HG03520 (cell line): ENCODE measurements at regions not wholly inside any gene's neighbourhood (a gene's known extent, or its start where the extent isn't known, plus 50 kb on each side); places are given as distances from the start of the nearest gene placed in this dataset.
"Not testable (repeated sequence)": the region's sequence is repeated elsewhere in the genome, so short reads cannot be mapped to it uniquely, and the experiment has no call there.

ENCODE experiments used
- ATAC-seq: cut with Tn5 transposase; IDR thresholded peaks from one replicate; pipeline ENCODE4 v1.9.1; 2021; ENCODE audit warnings: mild to moderate bottlenecking, moderate library complexity; ENCODE audit not compliant: unreplicated experiment

GRCh38 chr9:78707080-78707479 lies 410.2 kb downstream of the PSAT1 start:
- ATAC-seq, result peak; percentile 50

GRCh38 chr9:78707481-78707991 lies 410.6 kb downstream of the PSAT1 start:
- ATAC-seq, result peak; percentile 98

- no peak for ATAC-seq
Measured at GRCh38 chr9:78712903-78713613, 416.1 kb downstream of the PSAT1 start.

GRCh38 chr9:78713614-78714405 lies 416.9 kb downstream of the PSAT1 start:
- ATAC-seq, result no peak

- no peak for ATAC-seq
Measured at GRCh38 chr9:78714576-78714975, 417.7 kb downstream of the PSAT1 start.

GRCh38 chr9:78719029-78719428 lies 422.1 kb downstream of the PSAT1 start:
- ATAC-seq, result not testable (repeated sequence)

- no peak for ATAC-seq
Measured at GRCh38 chr9:78724896-78725295, 428.0 kb downstream of the PSAT1 start.

GRCh38 chr9:78725503-78725902 lies 428.6 kb downstream of the PSAT1 start:
- ATAC-seq, result no peak

- ATAC-seq, result no peak
Measured at GRCh38 chr9:78745331-78745730, 448.4 kb downstream of the PSAT1 start.

GRCh38 chr9:78746010-78746409 lies 449.1 kb downstream of the PSAT1 start:
- no peak for ATAC-seq

GRCh38 chr9:78753039-78753438 lies 456.1 kb downstream of the PSAT1 start:
- ATAC-seq, result no peak

GRCh38 chr9:78756813-78757510 lies 460.0 kb downstream of the PSAT1 start:
- ATAC-seq, result peak; percentile 80

- ATAC-seq, result no peak
Measured at GRCh38 chr9:78763424-78763823, 466.5 kb downstream of the PSAT1 start.

- no peak for ATAC-seq
Measured at GRCh38 chr9:78765861-78766260, 468.9 kb downstream of the PSAT1 start.

- no peak for ATAC-seq
Measured at GRCh38 chr9:78767490-78767889, 470.6 kb downstream of the PSAT1 start.

- ATAC-seq, result no peak
Measured at GRCh38 chr9:78769690-78770089, 472.8 kb downstream of the PSAT1 start.

GRCh38 chr9:78775211-78775610 lies 478.3 kb downstream of the PSAT1 start:
- ATAC-seq, result no peak

- no peak for ATAC-seq
Measured at GRCh38 chr9:78775696-78776295, 478.9 kb downstream of the PSAT1 start.

GRCh38 chr9:78777747-78778146 lies 480.8 kb downstream of the PSAT1 start:
- no peak for ATAC-seq

GRCh38 chr9:78778318-78778717 lies 481.4 kb downstream of the PSAT1 start:
- ATAC-seq, result no peak

GRCh38 chr9:78778861-78779374 lies 482.0 kb downstream of the PSAT1 start:
- ATAC-seq, result no peak
